ENCODE measurements at regions not wholly inside any gene's neighbourhood (a gene's known extent, or its start where the extent isn't known, plus 50 kb on each side); places are given as distances from the start of the nearest gene placed in this dataset.

GRCh38 chr22:47411006-47411405 is 648.6 kb downstream of the TBC1D22A start:
- H2AFZ ChIP-seq: no peak overlapping the region
- Mint-ChIP-seq H3K27ac (no peak overlapping the region), H3K9me3 (peaks cover 94% of the 10 kb centered on the region)

More at GRCh38 chr22:47411006-47411405, 648.6 kb downstream of the TBC1D22A start:
- Mint-ChIP-seq H3K4me1 (no peaks in the 10 kb centered on the region), H3K4me3 (no peak overlapping the region), H3K36me3 (ENCODE audit: low read depth) (peaks cover 56% of the 10 kb centered on the region), H3K27me3 (ENCODE audit: insufficient read depth, low read depth, poor library complexity) (peaks cover 1% of the 10 kb centered on the region)
- H3K4me1 ChIP-seq (ENCODE audit: insufficient read depth): no peaks in the 10 kb centered on the region
- ATAC-seq (no peak), DNase-seq (ENCODE audit: low spot score) (no peak)
- H3K9me2 ChIP-seq (ENCODE audit: insufficient read depth): no peaks in the 10 kb centered on the region
- no peak overlapping the region for H3K4me2 ChIP-seq
- no peaks in the 10 kb centered on the region for H3K27me3 ChIP-seq (ENCODE audit: insufficient read depth)
- TF ChIP-seq EZH2 (IDR thresholded peaks at IDR 0.05; ENCODE audit: low read depth, unreplicated experiment) (no peak), EZH2phosphoT487 (IDR thresholded peaks at IDR 0.05; ENCODE audit: unreplicated experiment) (no peak), STAT1 (IDR thresholded peaks at IDR 0.05; ENCODE audit: unreplicated experiment) (no peak), ETS1 (IDR thresholded peaks at IDR 0.05) (no peak), ZNF462 (CRISPR knock-in tag; IDR thresholded peaks at IDR 0.05) (no peak), CREB1 (CRISPR knock-in tag; IDR thresholded peaks at IDR 0.05; ENCODE audit: low read depth) (no peak), REST (IDR thresholded peaks at IDR 0.05; ENCODE audit: unreplicated experiment) (no peak), CTCF (conservative IDR thresholded peaks at IDR 0.05; ENCODE audit: low read depth in 2 of 2) (no peak), ZNF114 (CRISPR knock-in tag; IDR thresholded peaks at IDR 0.05) (no peak), POLR2AphosphoS5 (IDR thresholded peaks at IDR 0.05; ENCODE audit: low read depth) (no peak), NANOG (IDR thresholded peaks at IDR 0.05; ENCODE audit: borderline replicate concordance) (no peak), JUNB (IDR thresholded peaks at IDR 0.05; ENCODE audit: unreplicated experiment) (no peak), ZNF331 (CRISPR knock-in tag; IDR thresholded peaks at IDR 0.05; ENCODE audit: low read depth) (no peak)
- no peaks in the 10 kb centered on the region; the same call in 1 of the 2 replicates for H3K36me3 ChIP-seq (ENCODE audit: insufficient read depth)
- H4K20me1 ChIP-seq (replicated peaks; ENCODE audit: insufficient read depth): no peaks in the 10 kb centered on the region
- H3K27ac ChIP-seq (ENCODE audit: low read depth): no peak overlapping the region
- no peaks in the 10 kb centered on the region for H3F3A ChIP-seq (replicated peaks; ENCODE audit: low read depth)
- H3K79me2 ChIP-seq (replicated peaks; ENCODE audit: insufficient read depth): no peaks in the 10 kb centered on the region
- no peak overlapping the region for H3K4me3 ChIP-seq

All from GM23338 (cell line).